NCI-H510A (cell line): ENCODE measurements at regions not wholly inside any gene's neighbourhood (a gene's known extent, or its start where the extent isn't known, plus 50 kb on each side); places are given as distances from the start of the nearest gene placed in this dataset.
"Not testable (repeated sequence)": the region's sequence is repeated elsewhere in the genome, so short reads cannot be mapped to it uniquely, and the experiment has no call there.

Source experiments
- DNase-seq: peaks from one replicate; lab custom pipeline; 2025; lab: John Stamatoyannopoulos, UW

- peak; percentile 13 for DNase-seq
These were observed 588.7 kb upstream of the CBLB start for GRCh38 chr3:106457281-106458180.

GRCh38 chr3:106458952-106459351, 590.1 kb upstream of the CBLB start:
- no peak for DNase-seq

- DNase-seq = no peak
These were observed 598.1 kb upstream of the CBLB start for GRCh38 chr3:106466881-106467280.

- no peak for DNase-seq
These were observed 605.0 kb upstream of the CBLB start for GRCh38 chr3:106473576-106474475.

- DNase-seq = no peak
These were observed 613.6 kb upstream of the CBLB start for GRCh38 chr3:106482451-106482850.

GRCh38 chr3:106485217-106485616, 616.4 kb upstream of the CBLB start:
- DNase-seq = no peak

- DNase-seq = no peak
These were observed 617.0 kb upstream of the CBLB start for GRCh38 chr3:106485802-106486201.

- DNase-seq = not testable (repeated sequence)
These were observed 618.3 kb upstream of the CBLB start for GRCh38 chr3:106486945-106487639.

GRCh38 chr3:106488331-106488730, 619.5 kb upstream of the CBLB start:
- no peak for DNase-seq

- no peak for DNase-seq
These were observed 623.0 kb upstream of the CBLB start for GRCh38 chr3:106491796-106492195.

- no peak for DNase-seq
These were observed 639.6 kb upstream of the CBLB start for GRCh38 chr3:106508331-106508893.

GRCh38 chr3:106510206-106510605, 641.4 kb upstream of the CBLB start:
- no peak for DNase-seq

GRCh38 chr3:106512846-106513245, 644.0 kb upstream of the CBLB start:
- no peak for DNase-seq

- no peak for DNase-seq
These were observed 645.6 kb upstream of the CBLB start for GRCh38 chr3:106514431-106514830.

- no peak for DNase-seq
These were observed 649.7 kb upstream of the CBLB start for GRCh38 chr3:106518516-106518915.

- no peak for DNase-seq
These were observed 653.6 kb upstream of the CBLB start for GRCh38 chr3:106522397-106522796.

- DNase-seq = no peak
These were observed 660.1 kb upstream of the CBLB start for GRCh38 chr3:106528932-106529331.

GRCh38 chr3:106529738-106530137, 660.9 kb upstream of the CBLB start:
- DNase-seq = no peak

- DNase-seq = no peak
These were observed 661.6 kb upstream of the CBLB start for GRCh38 chr3:106530367-106530766.

GRCh38 chr3:106531771-106532329, 663.0 kb upstream of the CBLB start:
- not testable (repeated sequence) for DNase-seq

GRCh38 chr3:106533093-106533787, 664.4 kb upstream of the CBLB start:
- DNase-seq = no peak
